ENCODE measurements at regions not wholly inside any gene's neighbourhood (a gene's known extent, or its start where the extent isn't known, plus 50 kb on each side); places are given as distances from the start of the nearest gene placed in this dataset.

- TF ChIP-seq CTCF (IDR thresholded peaks at IDR 0.05) (no peak), POLR2A (IDR thresholded peaks at IDR 0.05) (no peak)
Measured at GRCh38 chr2:111219285-111219684, 98.6 kb downstream of the BCL2L11 start.

Data from thyroid gland (tissue), 4 donors.